Loucy (cell line): ENCODE measurements at regions not wholly inside any gene's neighbourhood (a gene's known extent, or its start where the extent isn't known, plus 50 kb on each side); places are given as distances from the start of the nearest gene placed in this dataset.

ENCODE experiments used
- H2AFZ ChIP-seq: fragments of 200-600 bp; sonication (generic); 2 replicates; pipeline ENCODE4 v1.6.0; 2016; ENCODE audit warnings: antibody characterized with exemption, mild to moderate bottlenecking, low read length, moderate library complexity
- H3F3A ChIP-seq: fragments of 200-600 bp; 2 replicates; pipeline ENCODE4 v1.6.0; 2016; ENCODE audit warnings: antibody characterized with exemption, low read depth, mild to moderate bottlenecking
- H3K27me3 ChIP-seq: fragments of 200-600 bp; sonication (generic); 2 replicates; pipeline ENCODE4 v1.6.1; 2014; ENCODE audit warnings: low read length, mild to moderate bottlenecking; ENCODE audit not compliant: insufficient read depth, poor library complexity, severe bottlenecking
- H3K36me3 ChIP-seq: fragments of 200-600 bp; sonication (generic); 2 replicates; pipeline ENCODE4 v1.6.1; 2016; ENCODE audit warnings: low read length; ENCODE audit not compliant: insufficient read depth
- H3K4me1 ChIP-seq: fragments of 200-600 bp; sonication (generic); 2 replicates; pipeline ENCODE4 v1.5.1; 2014; ENCODE audit warnings: low read length, mild to moderate bottlenecking; ENCODE audit not compliant: insufficient read depth, poor library complexity, severe bottlenecking
- H3K4me2 ChIP-seq: fragments of 200-600 bp; sonication (generic); 2 replicates; pipeline ENCODE4 v1.6.0; 2014; ENCODE audit warnings: antibody characterized with exemption, low read length, low read depth, mild to moderate bottlenecking; ENCODE audit not compliant: poor library complexity, severe bottlenecking
- H3K4me3 ChIP-seq: fragments of 200-600 bp; sonication (generic); 2 replicates; pipeline ENCODE4 v1.5.1; 2014; ENCODE audit warnings: low read length, mild to moderate bottlenecking, mixed read lengths; ENCODE audit not compliant: poor library complexity, severe bottlenecking
- H3K79me2 ChIP-seq: fragments of 200-600 bp; sonication (generic); 2 replicates; pipeline ENCODE4 v1.6.1; 2014; ENCODE audit warnings: low read length; ENCODE audit not compliant: insufficient read depth
- H3K9ac ChIP-seq: fragments of 200-600 bp; sonication (generic); 2 replicates; pipeline ENCODE4 v1.6.0; 2014; ENCODE audit warnings: mild to moderate bottlenecking, low read depth, low read length, moderate library complexity; ENCODE audit not compliant: poor library complexity, severe bottlenecking
- H3K9me2 ChIP-seq: fragments of 200-600 bp; sonication (generic); replicated peaks from 2 replicates; pipeline ENCODE4 v1.6.1; 2016; ENCODE audit warnings: low read depth, low read length, mixed read lengths
- H3K9me3 ChIP-seq: fragments of 200-600 bp; sonication (generic); 2 replicates; pipeline ENCODE4 v1.6.1; 2014; ENCODE audit warnings: mild to moderate bottlenecking, antibody characterized with exemption, low read length, low read depth; ENCODE audit not compliant: insufficient read depth
- H4K20me1 ChIP-seq: fragments of 200-600 bp; sonication (generic); 2 replicates; pipeline ENCODE4 v1.6.0; 2014; ENCODE audit warnings: antibody characterized with exemption, low read length, mild to moderate bottlenecking; ENCODE audit not compliant: insufficient read depth, poor library complexity, severe bottlenecking
- EZH2phosphoT487 ChIP-seq: fragments of 200-600 bp; IDR thresholded peaks from 2 replicates; pipeline ENCODE4 v1.6.1; 2018; ENCODE audit warnings: antibody characterized with exemption, mild to moderate bottlenecking, moderate library complexity, borderline replicate concordance
- TF ChIP-seq, protein P1 (sequence below): fragments of 200-600 bp; sonication (generic); conservative IDR thresholded peaks from 2 replicates; pipeline ENCODE4 v1.5.1; 2014; ENCODE audit warnings: mild to moderate bottlenecking, antibody characterized with exemption, low read length

DNA sequence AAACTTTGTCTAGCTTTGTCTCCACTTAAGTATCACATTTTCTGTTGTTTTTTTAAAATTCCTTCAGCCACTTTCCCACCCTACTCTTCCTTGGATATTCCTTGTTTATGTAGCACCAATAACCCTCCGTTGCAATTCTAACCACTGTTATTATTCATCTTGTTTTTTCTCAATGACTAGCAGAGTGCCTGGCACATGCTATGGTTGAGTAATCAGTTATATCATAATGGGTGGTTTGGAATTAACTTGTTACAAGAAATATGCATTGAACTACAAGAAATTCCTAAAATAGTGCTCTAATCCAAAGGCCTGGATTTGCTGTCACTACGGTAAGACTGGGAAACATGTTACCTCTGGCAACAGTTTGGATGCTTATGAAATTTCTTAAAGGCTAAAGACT lies 756.6 kb downstream of the NOVA1 start:
- Histone ChIP-seq H3K9me2 (no peaks in the 10 kb centered on the region), H2AFZ (no peak overlapping the region), H3K4me1 (peaks cover 4% of the 10 kb centered on the region), H3K79me2 (no peaks in the 10 kb centered on the region), H4K20me1 (no peaks in the 10 kb centered on the region), H3K36me3 (no peaks in the 10 kb centered on the region), H3K9ac (no peak overlapping the region), H3K4me2 (no peak overlapping the region), H3F3A (no peaks in the 10 kb centered on the region), H3K9me3 (no peaks in the 10 kb centered on the region), H3K4me3 (no peak overlapping the region), H3K27me3 (no peaks in the 10 kb centered on the region)
- TF ChIP-seq, protein P1, sequence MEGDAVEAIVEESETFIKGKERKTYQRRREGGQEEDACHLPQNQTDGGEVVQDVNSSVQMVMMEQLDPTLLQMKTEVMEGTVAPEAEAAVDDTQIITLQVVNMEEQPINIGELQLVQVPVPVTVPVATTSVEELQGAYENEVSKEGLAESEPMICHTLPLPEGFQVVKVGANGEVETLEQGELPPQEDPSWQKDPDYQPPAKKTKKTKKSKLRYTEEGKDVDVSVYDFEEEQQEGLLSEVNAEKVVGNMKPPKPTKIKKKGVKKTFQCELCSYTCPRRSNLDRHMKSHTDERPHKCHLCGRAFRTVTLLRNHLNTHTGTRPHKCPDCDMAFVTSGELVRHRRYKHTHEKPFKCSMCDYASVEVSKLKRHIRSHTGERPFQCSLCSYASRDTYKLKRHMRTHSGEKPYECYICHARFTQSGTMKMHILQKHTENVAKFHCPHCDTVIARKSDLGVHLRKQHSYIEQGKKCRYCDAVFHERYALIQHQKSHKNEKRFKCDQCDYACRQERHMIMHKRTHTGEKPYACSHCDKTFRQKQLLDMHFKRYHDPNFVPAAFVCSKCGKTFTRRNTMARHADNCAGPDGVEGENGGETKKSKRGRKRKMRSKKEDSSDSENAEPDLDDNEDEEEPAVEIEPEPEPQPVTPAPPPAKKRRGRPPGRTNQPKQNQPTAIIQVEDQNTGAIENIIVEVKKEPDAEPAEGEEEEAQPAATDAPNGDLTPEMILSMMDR = no peak
- no peak for TF ChIP-seq EZH2phosphoT487

DNA sequence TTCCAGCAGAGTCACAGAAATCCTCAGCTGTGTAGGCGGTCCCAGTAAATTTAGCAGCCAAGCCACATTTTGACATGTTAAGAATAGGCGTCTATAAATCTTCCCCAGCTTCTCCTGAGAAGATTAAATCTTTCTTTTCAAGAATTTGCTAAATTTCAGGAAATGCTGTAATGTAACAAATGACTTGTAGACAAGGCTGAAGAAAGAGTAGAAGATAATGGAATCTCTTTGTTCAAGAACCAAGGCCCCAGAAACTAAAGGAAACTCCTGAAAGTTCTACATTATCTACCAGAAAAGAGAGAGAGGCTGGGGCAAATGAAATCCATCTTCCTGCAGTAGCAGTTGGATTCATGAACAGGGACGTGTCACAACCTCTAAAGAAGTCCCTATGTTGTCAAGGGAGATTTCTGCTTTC lies 760.3 kb downstream of the NOVA1 start:
- no peak overlapping the region for H3K9ac ChIP-seq
- no peak overlapping the region for H3K4me2 ChIP-seq
- H3K4me1 ChIP-seq = no peaks in the 10 kb centered on the region
- no peaks in the 10 kb centered on the region for H3K9me3 ChIP-seq
- no peaks in the 10 kb centered on the region for H3K9me2 ChIP-seq
- no peak overlapping the region for H3K4me3 ChIP-seq
- no peaks in the 10 kb centered on the region for H4K20me1 ChIP-seq
- H2AFZ ChIP-seq = no peak overlapping the region
- H3F3A ChIP-seq = no peaks in the 10 kb centered on the region
- H3K27me3 ChIP-seq = no peaks in the 10 kb centered on the region
- TF ChIP-seq EZH2phosphoT487 = no peak
- TF ChIP-seq, protein P1 = no peak
- H3K79me2 ChIP-seq = no peaks in the 10 kb centered on the region
- H3K36me3 ChIP-seq = no peaks in the 10 kb centered on the region

DNA sequence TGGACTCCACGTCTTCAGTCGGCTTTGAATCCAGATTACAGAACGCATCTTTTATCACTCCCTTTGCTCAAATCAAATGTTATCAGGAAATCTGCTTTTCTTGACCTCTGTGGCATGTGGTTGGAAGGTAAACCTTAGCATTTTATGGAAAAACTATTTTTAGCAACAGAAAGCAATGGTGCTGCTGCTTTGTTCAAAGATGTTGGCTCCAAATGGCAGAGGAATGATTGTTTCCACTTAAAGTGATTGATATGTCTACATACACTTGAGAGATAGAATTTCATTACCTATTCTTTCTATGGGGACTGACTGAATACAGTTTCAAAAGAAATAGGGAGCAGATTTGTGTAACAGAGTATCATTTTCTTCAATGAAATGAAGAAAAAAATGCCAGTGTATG lies 761.2 kb downstream of the NOVA1 start:
- Histone ChIP-seq H3K9me2 (no peaks in the 10 kb centered on the region), H3F3A (no peaks in the 10 kb centered on the region), H3K79me2 (no peaks in the 10 kb centered on the region), H3K4me3 (no peak overlapping the region), H3K36me3 (no peaks in the 10 kb centered on the region), H3K9me3 (no peaks in the 10 kb centered on the region), H4K20me1 (no peaks in the 10 kb centered on the region), H3K9ac (no peak overlapping the region), H2AFZ (no peak overlapping the region), H3K27me3 (no peaks in the 10 kb centered on the region), H3K4me2 (no peak overlapping the region), H3K4me1 (no peaks in the 10 kb centered on the region)
- no peak for TF ChIP-seq EZH2phosphoT487
- TF ChIP-seq, protein P1 = no peak
